Fibroblast of lung (primary cell): ENCODE measurements at regions not wholly inside any gene's neighbourhood (a gene's known extent, or its start where the extent isn't known, plus 50 kb on each side); places are given as distances from the start of the nearest gene placed in this dataset.

Experiments used
- EZH2 ChIP-seq: IDR thresholded peaks from 2 replicates; pipeline ENCODE4 v1.5.1; 2012; ENCODE audit warnings: low read length, control low read depth, mild to moderate bottlenecking; ENCODE audit errors: missing control alignments
- TF ChIP-seq, protein P1 (sequence below), 2 donors: IDR thresholded peaks in 1 of 2; conservative IDR thresholded peaks in 1 of 2; 1 replicate in 1 of 2; 2 replicates in 1 of 2; pipeline ENCODE4 v1.5.1; 2011 to 2012; ENCODE audit warnings: low read length in 2 of 2, control low read depth in 1 of 2, inconsistent platforms in 1 of 2, low read depth in 1 of 2, mild to moderate bottlenecking in 1 of 2

- TF ChIP-seq, protein P1, sequence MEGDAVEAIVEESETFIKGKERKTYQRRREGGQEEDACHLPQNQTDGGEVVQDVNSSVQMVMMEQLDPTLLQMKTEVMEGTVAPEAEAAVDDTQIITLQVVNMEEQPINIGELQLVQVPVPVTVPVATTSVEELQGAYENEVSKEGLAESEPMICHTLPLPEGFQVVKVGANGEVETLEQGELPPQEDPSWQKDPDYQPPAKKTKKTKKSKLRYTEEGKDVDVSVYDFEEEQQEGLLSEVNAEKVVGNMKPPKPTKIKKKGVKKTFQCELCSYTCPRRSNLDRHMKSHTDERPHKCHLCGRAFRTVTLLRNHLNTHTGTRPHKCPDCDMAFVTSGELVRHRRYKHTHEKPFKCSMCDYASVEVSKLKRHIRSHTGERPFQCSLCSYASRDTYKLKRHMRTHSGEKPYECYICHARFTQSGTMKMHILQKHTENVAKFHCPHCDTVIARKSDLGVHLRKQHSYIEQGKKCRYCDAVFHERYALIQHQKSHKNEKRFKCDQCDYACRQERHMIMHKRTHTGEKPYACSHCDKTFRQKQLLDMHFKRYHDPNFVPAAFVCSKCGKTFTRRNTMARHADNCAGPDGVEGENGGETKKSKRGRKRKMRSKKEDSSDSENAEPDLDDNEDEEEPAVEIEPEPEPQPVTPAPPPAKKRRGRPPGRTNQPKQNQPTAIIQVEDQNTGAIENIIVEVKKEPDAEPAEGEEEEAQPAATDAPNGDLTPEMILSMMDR (conservative IDR thresholded peaks at IDR 0.05 in 1 of 2, IDR thresholded peaks at IDR 0.05 in 1 of 2; ENCODE audit: low read depth in 1 of 2, low read length in 2 of 2), result no peak
- TF ChIP-seq EZH2, result no peak
These were observed 705.4 kb downstream of the METTL4 start for GRCh38 chr18:1865869-1866268.
